ENCODE measurements at regions not wholly inside any gene's neighbourhood (a gene's known extent, or its start where the extent isn't known, plus 50 kb on each side); places are given as distances from the start of the nearest gene placed in this dataset.
A peak's percentile ranks its signal among the peaks of the same experiment; 100 is the strongest.

GRCh38 chr4:103923551-103923950, 203.8 kb upstream of the TACR3 start:
- DNase-seq (ENCODE audit: low spot score), result no peak
- peaks cover 9% of the 10 kb centered on the region for H3K27me3 ChIP-seq (ENCODE audit: insufficient read depth, poor library complexity, severe bottlenecking)
- no peak for TF ChIP-seq CTCF (IDR thresholded peaks at IDR 0.05; ENCODE audit: poor library complexity, severe bottlenecking)
- H3K4me3 ChIP-seq (ENCODE audit: severe bottlenecking), result no peak overlapping the region
- no peak for ATAC-seq (ENCODE audit: low read depth)
- H3K36me3 ChIP-seq (ENCODE audit: low read depth), result no peaks in the 10 kb centered on the region
- H3K9me3 ChIP-seq (ENCODE audit: severe bottlenecking), result no peaks in the 10 kb centered on the region
- no peak overlapping the region for H3K27ac ChIP-seq (ENCODE audit: poor library complexity, severe bottlenecking)
- no peaks in the 10 kb centered on the region for H3K4me1 ChIP-seq (ENCODE audit: insufficient read depth, poor library complexity, severe bottlenecking)

GRCh38 chr4:103918214-103918613, 198.4 kb upstream of the TACR3 start:
- no peaks in the 10 kb centered on the region for H3K9me3 ChIP-seq (ENCODE audit: severe bottlenecking)
- H3K4me1 ChIP-seq (ENCODE audit: insufficient read depth, poor library complexity, severe bottlenecking), result no peaks in the 10 kb centered on the region
- peaks cover 5% of the 10 kb centered on the region for H3K27me3 ChIP-seq (ENCODE audit: insufficient read depth, poor library complexity, severe bottlenecking)
- DNase-seq (ENCODE audit: low spot score), result no peak
- no peak overlapping the region for H3K4me3 ChIP-seq (ENCODE audit: severe bottlenecking)
- no peak overlapping the region for H3K27ac ChIP-seq (ENCODE audit: poor library complexity, severe bottlenecking)
- H3K36me3 ChIP-seq (ENCODE audit: low read depth), result no peaks in the 10 kb centered on the region
- no peak for ATAC-seq (ENCODE audit: low read depth)
- no peak for TF ChIP-seq CTCF (IDR thresholded peaks at IDR 0.05; ENCODE audit: poor library complexity, severe bottlenecking)

GRCh38 chr4:103915224-103915869, 195.6 kb upstream of the TACR3 start:
- H3K27me3 ChIP-seq (ENCODE audit: insufficient read depth, poor library complexity, severe bottlenecking), result no peaks in the 10 kb centered on the region
- H3K4me1 ChIP-seq (ENCODE audit: insufficient read depth, poor library complexity, severe bottlenecking), result no peaks in the 10 kb centered on the region
- peak; percentile 88 for TF ChIP-seq CTCF (IDR thresholded peaks at IDR 0.05; ENCODE audit: poor library complexity, severe bottlenecking)
- no peaks in the 10 kb centered on the region for H3K36me3 ChIP-seq (ENCODE audit: low read depth)
- no peaks in the 10 kb centered on the region for H3K9me3 ChIP-seq (ENCODE audit: severe bottlenecking)
- DNase-seq (ENCODE audit: low spot score), result no peak
- no peak overlapping the region for H3K27ac ChIP-seq (ENCODE audit: poor library complexity, severe bottlenecking)
- ATAC-seq (ENCODE audit: low read depth), result no peak
- no peak overlapping the region for H3K4me3 ChIP-seq (ENCODE audit: severe bottlenecking)

GRCh38 chr4:103907414-103907813, 187.6 kb upstream of the TACR3 start:
- no peak for DNase-seq (ENCODE audit: low spot score)
- no peak overlapping the region for H3K27ac ChIP-seq (ENCODE audit: poor library complexity, severe bottlenecking)
- no peak overlapping the region for H3K4me3 ChIP-seq (ENCODE audit: severe bottlenecking)
- H3K27me3 ChIP-seq (ENCODE audit: insufficient read depth, poor library complexity, severe bottlenecking), result no peaks in the 10 kb centered on the region
- H3K9me3 ChIP-seq (ENCODE audit: severe bottlenecking), result no peaks in the 10 kb centered on the region
- H3K4me1 ChIP-seq (ENCODE audit: insufficient read depth, poor library complexity, severe bottlenecking), result no peaks in the 10 kb centered on the region
- no peak for ATAC-seq (ENCODE audit: low read depth)
- TF ChIP-seq CTCF (IDR thresholded peaks at IDR 0.05; ENCODE audit: poor library complexity, severe bottlenecking), result no peak
- no peaks in the 10 kb centered on the region for H3K36me3 ChIP-seq (ENCODE audit: low read depth)

GRCh38 chr4:103904123-103904522, 184.3 kb upstream of the TACR3 start:
- ATAC-seq (ENCODE audit: low read depth) (0 out of 3 replicates have a peak, but pooled peaks have one; percentile 42), DNase-seq (ENCODE audit: low spot score) (no peak)
- H3K27me3 ChIP-seq (ENCODE audit: insufficient read depth, poor library complexity, severe bottlenecking), result no peaks in the 10 kb centered on the region
- no peaks in the 10 kb centered on the region for H3K4me1 ChIP-seq (ENCODE audit: insufficient read depth, poor library complexity, severe bottlenecking)
- H3K4me3 ChIP-seq (ENCODE audit: severe bottlenecking), result no peak overlapping the region
- TF ChIP-seq CTCF (IDR thresholded peaks at IDR 0.05; ENCODE audit: poor library complexity, severe bottlenecking), result no peak
- H3K9me3 ChIP-seq (ENCODE audit: severe bottlenecking), result no peaks in the 10 kb centered on the region
- H3K27ac ChIP-seq (ENCODE audit: poor library complexity, severe bottlenecking), result no peak overlapping the region
- H3K36me3 ChIP-seq (ENCODE audit: low read depth), result no peaks in the 10 kb centered on the region
